Epithelial cell of esophagus (primary cell): ENCODE measurements at regions not wholly inside any gene's neighbourhood (a gene's known extent, or its start where the extent isn't known, plus 50 kb on each side); places are given as distances from the start of the nearest gene placed in this dataset.
"Not testable (repeated sequence)": the region's sequence is repeated elsewhere in the genome, so short reads cannot be mapped to it uniquely, and the experiment has no call there.

Experiments used
- DNase-seq: peaks from one replicate; pipeline ENCODE4 v3.0.0; 2010; ENCODE audit warnings: low read depth
- H3K4me3 ChIP-seq: 2 replicates; pipeline ENCODE4 v1.5.1; 2011; ENCODE audit warnings: mild to moderate bottlenecking, low read length, control low read depth
- TF ChIP-seq, protein P1 (sequence below): IDR thresholded peaks from 2 replicates; pipeline ENCODE4 v1.5.1; 2011; ENCODE audit warnings: low read depth, mild to moderate bottlenecking, low read length, control low read depth, inconsistent platforms; ENCODE audit not compliant: insufficient read depth; ENCODE audit errors: missing control alignments

DNA sequence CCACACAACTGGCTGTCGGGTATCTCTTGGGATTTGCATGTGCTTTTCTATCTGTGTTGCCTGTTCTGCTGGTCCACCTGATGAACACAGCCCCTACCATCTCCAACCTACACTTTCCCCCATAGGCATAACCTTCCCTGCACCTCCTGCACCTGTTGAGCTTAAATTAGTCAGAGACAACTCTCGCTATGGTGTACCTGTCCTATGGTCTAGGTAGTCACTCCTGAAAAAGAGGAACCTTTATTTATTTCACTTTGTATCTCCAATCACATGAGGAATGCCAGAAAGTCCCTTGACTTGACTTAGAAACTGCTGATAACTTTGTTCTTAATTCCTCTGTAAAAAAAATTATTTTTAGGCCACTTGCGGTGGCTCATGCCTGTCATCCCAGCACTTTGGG is 338.1 kb downstream of the DHRSX start:
- TF ChIP-seq, protein P1, sequence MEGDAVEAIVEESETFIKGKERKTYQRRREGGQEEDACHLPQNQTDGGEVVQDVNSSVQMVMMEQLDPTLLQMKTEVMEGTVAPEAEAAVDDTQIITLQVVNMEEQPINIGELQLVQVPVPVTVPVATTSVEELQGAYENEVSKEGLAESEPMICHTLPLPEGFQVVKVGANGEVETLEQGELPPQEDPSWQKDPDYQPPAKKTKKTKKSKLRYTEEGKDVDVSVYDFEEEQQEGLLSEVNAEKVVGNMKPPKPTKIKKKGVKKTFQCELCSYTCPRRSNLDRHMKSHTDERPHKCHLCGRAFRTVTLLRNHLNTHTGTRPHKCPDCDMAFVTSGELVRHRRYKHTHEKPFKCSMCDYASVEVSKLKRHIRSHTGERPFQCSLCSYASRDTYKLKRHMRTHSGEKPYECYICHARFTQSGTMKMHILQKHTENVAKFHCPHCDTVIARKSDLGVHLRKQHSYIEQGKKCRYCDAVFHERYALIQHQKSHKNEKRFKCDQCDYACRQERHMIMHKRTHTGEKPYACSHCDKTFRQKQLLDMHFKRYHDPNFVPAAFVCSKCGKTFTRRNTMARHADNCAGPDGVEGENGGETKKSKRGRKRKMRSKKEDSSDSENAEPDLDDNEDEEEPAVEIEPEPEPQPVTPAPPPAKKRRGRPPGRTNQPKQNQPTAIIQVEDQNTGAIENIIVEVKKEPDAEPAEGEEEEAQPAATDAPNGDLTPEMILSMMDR, result no peak
- no peak overlapping the region for H3K4me3 ChIP-seq
- no peak for DNase-seq

DNA sequence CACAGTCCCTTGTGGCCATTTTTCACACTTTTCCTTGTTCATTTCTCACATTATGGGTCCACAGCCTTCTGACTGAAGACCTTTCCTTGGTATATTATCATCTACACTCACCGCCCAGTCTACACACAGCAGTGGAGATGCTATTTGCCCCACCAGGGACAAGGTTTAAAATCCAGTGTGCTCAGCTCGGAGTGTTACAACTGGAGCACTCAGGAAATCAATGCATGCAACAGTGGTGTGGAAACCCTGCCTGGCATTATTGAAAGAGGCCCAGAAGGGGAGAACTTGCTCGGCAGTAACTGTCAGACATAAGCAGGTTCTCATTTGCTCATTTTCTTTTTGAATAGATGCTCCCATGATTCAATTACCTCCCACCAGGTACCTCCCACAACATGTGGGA is 340.9 kb downstream of the DHRSX start:
- no peak overlapping the region for H3K4me3 ChIP-seq
- DNase-seq, result no peak
- TF ChIP-seq, protein P1, result no peak

DNA sequence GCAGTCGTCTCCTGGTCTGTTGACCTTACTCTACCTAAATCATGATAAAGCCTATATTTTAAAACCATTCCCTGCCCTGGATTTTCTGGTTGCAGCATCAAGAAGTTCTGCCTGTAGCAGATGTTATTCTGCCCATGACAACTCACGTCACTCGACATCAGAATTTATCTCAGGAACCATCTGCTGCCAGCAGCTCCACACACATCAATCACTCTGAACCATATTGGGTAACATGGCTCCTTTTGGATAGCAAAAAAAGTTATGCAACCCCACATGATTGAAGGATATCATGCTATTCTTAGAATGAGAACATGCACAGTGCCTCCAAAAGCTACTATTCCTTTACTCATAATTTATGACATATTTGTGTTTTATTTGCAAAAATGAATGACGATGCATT is 341.4 kb downstream of the DHRSX start:
- no peak overlapping the region for H3K4me3 ChIP-seq
- no peak for DNase-seq
- TF ChIP-seq, protein P1, result no peak

DNA sequence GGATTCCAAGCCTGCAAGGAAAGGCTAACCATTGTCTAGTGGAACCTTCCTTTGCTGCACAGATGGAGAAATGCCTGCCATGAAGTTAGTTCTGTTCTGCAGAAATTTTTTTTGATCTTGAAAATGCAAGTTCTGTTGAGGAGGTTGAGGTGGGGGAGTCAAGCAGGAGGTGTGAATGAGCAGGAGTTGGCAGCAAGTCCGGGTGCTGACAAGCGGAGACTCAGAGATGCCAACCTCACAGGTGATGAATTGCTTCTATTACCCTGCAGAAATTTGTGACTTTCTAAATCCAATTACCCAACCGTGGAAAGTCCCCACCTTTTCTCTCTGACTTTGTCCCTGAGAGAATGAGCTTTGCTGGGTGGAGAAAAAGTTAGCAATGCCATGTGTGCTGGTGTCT is 350.1 kb downstream of the DHRSX start:
- peak; percentile 17 for DNase-seq
- no peak overlapping the region for H3K4me3 ChIP-seq
- TF ChIP-seq, protein P1, result no peak

DNA sequence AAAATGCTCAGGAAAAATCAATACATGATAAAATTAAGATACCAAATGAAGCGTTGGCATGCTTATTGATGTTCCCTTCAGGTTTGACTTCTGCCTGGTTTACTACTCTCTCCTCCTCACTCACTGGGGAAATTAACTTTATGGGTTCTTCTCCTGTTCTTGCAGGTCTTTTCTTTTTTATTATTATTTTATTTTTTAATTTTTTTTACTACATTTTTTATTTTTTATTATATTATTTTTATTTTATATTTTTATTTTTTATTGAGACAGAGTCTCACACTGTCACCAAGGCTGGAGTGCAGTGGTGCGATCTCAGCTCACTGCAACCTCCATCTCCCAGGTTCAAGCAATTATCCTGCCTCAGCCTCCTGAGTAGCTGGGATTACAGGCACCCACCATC is 350.8 kb downstream of the DHRSX start:
- not testable (repeated sequence) for DNase-seq, H3K4me3 ChIP-seq

DNA sequence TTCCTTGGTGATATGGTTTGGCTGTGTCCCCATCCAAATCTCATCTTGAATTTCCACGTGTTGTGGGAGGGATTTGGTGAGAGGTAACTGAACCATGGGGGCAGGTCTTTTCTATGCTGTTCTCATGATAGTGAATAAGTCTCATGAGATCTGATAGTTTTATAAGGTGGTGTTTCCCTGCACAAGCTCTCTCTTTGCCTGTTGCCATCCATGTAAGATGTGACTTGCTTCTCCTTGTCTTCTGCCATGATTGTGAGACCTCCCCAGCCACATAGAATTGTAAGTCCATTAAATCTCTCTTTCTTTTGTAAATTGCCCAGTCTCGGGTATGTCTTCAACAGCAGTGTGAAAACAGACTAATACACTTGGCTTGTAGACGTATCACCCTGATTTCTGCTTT is 351.7 kb downstream of the DHRSX start:
- not testable (repeated sequence) for DNase-seq, H3K4me3 ChIP-seq

DNA sequence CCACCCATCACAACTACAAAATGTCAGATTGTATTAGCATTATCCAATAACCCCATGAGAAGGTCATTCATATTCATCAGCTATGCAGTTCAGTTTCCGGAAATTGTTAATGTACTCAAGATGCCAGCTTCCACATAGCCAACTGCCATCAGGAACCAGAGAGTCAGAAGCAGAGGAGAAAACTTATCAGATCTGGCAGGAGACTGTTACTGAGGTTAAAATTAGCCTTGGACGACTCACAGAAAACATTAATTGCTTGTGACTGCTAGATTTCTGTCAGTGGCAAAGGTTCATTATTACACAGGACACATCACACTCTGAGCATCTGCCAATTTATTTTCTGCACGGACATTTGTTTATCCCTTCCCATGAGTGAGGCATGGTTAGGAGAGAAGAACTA is 352.8 kb downstream of the DHRSX start:
- H3K4me3 ChIP-seq, result no peak overlapping the region
- no peak for DNase-seq
- TF ChIP-seq, protein P1, result no peak

DNA sequence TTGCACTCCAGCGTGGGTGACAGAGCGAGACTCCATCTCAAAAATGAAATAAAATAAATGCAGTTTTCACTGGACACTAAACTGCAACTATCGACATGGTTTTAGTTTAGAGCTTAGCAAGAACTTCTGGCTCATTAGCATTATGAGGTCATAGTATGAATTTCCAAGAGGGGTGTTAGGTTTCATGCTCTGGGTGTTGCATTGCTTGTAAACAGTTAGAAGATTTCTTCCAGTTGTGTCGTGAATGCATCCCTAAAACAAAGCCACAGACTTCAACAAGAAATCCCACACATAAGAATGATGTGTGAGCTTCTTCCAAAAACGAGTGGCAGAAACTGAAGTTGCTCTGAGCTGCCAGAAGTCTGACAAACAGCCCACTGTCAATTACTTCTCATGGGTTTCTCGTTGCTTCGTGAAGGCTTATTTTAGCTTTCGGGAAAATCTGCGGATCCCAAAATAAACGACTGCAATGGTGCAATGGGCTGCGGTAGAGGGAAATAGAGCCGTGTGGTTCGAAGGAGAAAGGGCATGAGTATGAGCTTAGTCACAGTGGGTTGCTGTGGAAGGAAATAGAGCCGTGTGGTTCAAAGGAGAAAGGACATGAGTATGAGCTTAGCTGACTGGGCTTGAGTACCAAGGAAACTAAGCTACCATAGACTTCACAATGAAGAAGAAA is 354.9 kb downstream of the DHRSX start:
- no peak overlapping the region for H3K4me3 ChIP-seq
- TF ChIP-seq, protein P1, result no peak
- no peak for DNase-seq
